CD4-positive, alpha-beta T cell treated with Interleukin-21 for 1 hour (primary cell): ENCODE measurements at regions not wholly inside any gene's neighbourhood (a gene's known extent, or its start where the extent isn't known, plus 50 kb on each side); places are given as distances from the start of the nearest gene placed in this dataset.
"Not testable (repeated sequence)": the region's sequence is repeated elsewhere in the genome, so short reads cannot be mapped to it uniquely, and the experiment has no call there.

Experiments
- DNase-seq: peaks from one replicate; pipeline ENCODE4 v3.0.0-alpha.2; 2020

DNA sequence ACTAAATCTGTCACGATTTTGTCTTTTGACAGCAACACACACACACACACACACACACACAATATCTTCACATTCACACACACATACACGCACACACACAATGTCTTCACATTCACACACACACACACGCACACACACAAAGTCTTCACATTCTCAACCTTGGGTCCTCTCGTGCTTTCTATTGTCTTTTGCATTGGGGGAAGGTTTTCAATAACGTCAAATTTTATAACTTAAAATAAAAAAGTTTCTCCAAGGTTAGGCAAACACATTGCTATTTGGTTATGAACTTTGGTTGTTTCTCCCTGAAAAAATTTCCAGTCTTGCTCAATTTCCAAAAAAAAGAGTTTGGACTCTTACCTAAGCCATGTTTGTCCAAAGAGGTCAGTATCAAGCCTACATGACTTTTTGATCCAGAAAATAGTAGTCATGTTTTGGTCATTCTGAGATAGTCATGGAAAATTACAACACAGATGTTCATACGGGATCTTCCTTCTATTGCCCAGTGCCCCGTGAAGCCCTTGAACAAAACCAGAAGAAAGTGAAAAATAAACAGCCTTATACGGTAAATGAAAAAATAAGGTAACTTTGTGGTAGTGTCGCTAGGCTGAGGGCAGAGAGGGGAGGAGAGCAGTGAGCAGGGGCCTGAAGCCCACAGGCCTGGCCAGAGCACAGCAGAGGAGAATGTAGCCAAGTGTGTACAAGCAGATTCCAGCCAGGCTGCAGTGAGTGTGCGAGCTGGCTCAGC is 542.8 kb upstream of the ID2 start:
- no peak for DNase-seq

DNA sequence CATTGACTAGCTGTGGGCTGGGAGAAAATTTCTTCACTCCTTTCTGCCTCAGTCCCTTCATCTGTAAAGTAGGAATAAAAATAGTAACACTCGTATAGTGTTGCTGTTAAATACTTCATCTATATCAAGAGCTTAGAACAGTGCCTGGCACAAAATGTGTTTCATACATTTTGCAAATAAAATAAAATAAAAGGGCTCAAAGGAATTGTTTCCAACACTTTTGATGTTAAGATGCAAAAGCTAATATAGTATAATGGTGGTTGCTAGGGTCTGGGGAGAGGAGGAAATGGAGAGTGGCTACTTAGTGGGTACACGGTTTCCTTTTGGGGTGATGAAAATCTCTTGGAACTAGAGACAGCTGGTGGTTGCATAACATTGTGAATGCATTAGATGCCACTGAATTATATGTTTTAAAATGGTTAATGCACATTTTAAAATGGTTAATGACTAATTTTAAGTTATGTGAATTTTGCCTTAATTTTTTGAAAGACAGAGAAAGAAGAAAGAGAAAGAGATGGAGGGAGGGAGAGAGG is 542.1 kb upstream of the ID2 start:
- DNase-seq: no peak

DNA sequence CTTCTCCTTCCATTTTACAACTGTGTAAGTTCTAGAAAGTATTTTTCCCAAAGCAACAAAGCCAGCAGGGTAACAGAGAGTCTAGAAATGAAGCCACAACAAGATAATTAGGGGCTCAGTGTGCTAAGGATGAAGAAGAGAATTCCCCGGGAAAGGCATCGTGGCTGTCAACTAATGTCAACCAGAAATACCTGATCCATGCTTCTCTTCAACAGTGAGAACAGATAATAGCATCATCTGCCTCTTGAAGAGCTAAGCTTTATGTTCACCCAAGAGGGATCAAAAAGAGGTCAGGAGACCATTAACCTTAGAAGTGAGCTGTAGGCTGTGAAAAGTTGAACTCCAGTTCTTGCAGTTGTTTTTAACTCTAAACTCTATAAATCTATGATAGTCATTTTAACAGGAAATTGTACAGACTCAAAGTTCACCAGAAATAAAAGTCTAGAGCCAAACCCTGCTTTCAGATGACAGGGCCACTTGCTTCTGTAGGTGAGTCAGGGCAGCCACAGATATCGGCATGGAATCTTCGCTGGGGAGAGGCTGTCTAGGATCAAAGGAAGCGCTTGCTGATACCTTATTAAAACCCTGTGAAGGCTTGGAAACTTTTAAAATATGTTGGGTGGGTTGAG is 540.7 kb upstream of the ID2 start:
- DNase-seq: no peak

DNA sequence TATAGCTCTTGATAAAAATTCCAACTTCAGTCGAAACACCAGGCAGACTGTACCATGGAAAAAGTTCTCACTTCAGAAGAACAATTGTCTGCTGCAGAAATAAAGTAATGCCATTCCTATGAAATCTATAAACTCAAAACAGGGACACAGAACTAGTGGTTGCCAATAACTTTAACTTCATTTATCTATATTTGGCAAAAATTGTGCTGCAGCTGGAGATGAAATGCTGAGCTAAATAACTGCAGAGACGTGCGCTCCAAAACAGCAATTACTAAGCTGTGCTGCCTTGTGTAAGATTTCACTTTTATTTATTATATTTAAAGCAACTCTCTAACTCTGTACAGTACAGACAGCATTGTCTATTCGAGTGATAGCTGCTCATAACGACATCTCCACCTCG is 540.1 kb upstream of the ID2 start:
- DNase-seq: no peak

DNA sequence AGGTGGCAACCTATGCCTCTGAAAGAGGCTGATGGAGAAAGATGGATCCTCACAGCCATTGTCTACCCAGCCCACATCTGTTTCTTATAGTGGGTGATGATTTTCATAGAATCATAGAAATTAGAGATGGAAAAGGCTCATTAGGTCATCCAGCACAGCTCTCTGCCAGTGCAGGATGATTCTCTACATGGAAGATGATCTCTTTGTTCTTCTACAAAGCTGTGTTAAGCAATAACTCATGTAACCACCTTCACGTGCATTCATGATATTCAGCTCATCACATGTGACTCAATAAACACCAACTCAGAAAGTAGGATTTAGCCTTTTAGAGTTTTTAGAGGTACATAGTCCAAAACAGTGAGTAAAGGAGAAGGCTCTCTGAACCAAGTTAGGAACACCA is 539.4 kb upstream of the ID2 start:
- no peak for DNase-seq

DNA sequence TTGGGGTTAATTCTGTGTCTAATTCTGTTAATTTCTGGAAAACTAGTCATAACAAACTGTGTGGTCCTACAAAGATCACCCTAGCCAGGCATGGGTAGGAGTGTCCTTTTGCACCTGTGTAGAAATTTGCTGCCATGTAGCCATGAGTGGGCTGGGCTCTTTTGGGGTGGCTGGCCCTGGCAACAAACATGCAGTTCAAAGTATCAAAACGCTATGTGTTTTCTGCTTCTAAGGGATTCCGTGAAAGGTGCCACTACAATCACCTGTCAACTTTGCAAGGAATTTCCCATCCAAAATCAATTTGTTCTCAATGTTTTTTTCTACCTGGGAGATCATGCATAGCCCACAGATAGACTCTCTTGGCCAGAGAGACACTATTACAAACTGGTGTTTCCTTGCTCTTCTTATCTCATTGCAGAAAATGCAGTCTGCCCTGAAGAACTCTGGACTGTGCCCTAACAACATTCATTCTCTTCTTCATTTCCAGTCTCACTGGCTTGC is 537.7 kb upstream of the ID2 start:
- no peak for DNase-seq

DNA sequence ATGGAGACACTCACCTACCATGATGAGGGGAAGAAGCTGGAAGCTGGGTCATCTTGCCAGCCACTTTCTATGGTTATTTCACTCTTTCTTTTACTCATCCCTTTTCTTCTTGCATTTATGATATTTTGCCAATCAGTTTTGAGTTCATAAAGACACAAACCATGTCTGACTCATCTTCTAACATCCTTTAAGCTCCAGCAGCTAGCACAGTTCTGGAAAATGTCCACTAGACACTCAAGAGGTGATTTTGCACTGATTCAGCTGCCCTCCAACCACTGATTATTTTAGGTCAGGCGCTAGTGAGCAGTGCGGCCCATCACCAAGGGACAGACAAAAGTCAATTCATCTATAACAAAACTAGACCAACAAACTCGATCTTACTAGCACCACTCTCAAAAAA is 537.1 kb upstream of the ID2 start:
- DNase-seq: no peak

DNA sequence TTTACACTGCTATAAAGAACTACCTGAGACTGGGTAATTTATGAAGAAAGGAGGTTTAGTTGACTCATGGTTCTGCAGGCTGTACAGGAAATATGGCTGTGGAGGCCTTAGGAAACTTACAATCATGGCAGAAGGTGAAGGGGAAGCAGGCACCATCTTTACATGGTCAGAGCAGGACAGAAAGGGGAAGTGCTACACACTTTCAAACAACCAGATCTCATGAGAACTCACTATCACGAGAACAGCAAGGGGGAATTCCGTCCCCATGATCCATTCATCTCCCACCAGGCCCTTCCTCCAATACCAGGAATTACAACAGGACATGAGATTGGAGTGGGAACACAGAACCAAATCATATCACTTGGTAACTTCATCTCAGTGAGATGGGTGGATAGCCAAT is 536.5 kb upstream of the ID2 start:
- DNase-seq: not testable (repeated sequence)

DNA sequence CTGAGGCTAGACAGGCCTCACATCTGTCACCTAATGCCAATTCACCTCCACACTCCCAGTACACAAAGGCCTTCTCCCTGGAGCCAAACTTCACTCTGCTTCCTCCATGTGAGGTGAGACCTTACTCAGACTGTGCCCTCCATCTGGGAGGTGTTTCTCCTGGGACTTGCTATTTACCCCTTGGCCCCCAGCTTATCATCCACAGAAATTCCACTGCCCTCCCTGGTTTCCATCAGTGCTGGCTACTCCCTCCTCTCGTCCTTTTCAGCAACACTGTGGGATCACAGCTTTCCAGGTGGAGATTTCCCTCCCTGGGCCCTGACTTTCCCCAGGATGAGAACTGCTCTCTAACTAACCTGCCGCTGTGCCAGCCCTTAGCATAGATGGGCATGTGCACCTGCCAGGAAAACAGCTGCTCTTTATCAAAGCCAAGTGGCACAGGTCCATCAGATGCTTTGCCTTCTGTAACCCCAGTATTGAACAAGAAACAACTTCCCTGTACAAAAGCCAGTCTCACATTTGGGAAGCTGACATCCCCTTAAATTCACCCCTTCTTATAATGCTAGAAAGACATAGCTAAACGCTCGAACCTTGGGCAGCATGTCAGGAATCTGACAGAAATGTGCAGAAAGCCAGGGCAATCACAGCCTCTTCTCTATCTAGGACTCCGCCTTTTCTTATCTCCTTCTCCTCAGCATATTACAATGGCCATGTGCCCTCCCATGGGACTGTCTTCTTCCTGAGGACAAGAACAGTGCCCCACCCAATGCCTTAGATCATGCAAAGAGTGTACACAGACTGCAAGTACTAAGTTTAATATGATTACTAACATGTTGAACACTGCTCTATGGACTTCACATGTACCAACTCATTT is 535.5 kb upstream of the ID2 start:
- DNase-seq: no peak

DNA sequence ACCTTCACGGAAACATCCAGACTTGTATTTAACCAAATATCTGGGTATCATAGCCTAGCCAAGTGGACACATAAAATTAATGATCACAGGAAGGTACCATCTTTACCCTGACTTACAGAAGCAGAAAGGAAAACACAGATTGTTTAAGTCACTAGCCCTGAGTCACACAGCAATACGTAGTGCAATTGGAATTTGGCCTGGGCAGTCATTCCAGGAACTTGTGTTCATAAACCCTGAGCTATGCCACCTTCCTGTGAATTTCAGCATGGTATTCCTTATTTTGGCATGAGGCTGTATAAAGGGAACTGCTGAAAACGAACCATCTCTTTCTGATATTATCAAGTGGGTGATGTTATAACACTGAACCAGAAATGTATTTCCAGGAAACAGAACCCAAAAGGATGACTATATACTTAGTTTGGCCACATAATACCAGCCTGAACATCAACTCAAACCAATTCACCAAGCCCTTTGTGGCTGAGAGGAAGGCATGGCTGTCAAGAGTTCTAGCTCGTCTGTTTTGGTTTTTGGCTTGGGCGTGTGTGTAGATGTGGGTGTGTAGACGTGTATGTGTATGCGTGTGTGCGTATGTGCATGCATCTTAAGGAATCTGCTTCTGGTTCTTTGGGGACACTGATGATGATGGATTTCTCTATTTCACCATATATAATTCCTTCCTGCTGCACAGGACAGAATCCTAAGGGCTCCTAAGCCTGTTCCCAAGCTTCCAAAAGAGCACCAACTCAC is 533.4 kb upstream of the ID2 start:
- no peak for DNase-seq

DNA sequence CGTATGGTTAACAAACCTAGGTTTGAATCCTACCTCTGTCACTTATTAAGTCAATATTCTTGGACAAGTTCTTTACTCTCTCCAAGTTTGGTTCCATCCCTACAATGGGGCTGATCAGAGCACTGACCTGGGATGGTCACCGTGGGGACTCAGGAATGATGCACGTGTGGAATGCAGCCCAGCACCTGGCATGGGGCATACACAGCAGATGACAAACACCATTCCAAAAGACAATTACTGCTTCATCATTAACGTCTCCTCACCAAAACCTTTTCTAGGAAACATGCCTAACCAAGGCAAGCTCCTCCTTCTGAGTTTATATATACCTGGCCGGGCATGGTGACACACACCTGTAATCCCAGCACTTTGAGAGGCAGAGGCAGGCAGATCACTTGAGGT is 532.9 kb upstream of the ID2 start:
- DNase-seq: no peak

DNA sequence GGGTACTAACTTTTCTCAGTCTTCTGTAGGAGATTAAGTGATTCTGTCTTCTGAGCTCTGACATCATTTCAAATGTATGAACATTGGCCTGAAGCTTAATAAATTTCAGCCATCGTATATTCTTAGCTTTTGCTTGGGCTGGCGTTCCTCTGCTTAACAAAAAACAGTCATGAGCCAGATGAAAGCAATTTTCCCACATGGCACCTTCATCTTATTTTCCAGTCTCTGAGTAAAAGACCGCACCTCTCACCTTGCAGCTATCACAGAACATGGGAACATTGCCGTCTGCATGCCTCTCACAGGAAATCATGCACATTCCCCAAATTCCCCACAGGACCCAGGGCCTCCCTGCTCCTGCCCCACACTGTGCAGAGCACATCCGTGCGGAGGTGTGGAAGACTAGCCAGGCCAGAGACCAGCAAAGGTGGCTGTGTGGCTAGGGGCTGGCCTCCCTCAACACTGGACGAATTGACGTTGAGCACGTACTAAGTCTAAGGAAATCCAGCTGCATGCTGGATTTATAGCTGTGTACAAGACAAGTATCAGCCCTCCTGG is 531.8 kb upstream of the ID2 start:
- DNase-seq: no peak

DNA sequence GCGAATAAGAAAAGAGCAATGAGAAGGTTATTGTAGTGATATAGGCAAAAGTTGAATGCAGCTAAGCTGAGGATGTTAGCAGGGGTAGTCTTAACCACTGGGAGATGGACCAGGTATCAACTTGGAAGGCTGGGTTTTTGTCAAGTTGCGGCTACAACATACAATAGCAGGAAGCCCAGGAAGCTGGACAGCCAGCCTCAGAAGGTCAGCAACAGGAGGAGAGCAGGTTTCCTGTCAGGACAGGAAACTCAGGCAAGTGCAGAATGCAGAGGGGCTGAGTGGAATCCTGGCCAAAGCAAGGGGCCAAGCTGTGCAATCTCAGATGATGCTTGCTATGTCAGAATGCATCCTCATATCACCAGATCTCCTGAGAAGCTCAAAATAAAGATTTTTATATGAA is 530.0 kb upstream of the ID2 start:
- DNase-seq: no peak

DNA sequence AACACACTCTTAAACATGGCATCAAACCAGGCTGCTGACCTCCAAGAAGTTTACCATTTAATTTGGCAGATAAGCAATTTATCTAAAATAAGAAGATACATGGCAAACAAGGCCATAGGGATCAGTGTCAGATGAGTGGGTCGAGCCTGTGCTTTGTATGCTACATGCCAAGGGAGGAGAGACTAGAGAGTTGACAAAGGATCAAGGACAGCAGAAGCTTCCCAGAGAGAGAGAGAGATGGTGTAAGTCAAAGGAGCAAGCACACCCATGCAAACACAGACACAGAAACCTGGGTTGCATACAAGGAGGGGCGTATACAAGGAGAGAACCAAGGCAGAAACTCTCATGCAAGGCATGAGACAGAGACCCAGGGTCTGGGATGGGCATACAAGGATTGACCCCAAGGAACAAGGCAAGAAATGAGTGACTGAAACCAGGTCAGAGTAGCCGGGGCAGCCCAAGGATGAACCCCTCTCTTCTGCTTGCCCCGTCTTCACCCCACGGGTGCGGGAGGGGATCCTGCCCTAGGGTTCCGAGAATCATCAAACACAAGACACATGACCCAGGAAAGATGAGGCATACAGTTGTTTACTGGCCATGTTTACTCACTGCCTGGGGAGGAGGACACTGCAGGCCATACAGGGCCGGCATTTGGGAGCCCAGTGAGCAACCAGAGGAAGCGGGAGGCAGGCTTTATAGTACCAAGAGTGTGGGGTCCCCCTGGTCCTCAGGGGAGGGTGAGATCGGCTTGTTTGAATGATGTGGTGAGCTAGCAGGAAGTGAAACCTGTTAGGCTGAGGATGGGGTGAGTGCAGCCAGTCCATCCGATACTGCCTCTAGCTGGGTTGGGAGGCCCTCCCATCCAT is 529.2 kb upstream of the ID2 start:
- no peak for DNase-seq

DNA sequence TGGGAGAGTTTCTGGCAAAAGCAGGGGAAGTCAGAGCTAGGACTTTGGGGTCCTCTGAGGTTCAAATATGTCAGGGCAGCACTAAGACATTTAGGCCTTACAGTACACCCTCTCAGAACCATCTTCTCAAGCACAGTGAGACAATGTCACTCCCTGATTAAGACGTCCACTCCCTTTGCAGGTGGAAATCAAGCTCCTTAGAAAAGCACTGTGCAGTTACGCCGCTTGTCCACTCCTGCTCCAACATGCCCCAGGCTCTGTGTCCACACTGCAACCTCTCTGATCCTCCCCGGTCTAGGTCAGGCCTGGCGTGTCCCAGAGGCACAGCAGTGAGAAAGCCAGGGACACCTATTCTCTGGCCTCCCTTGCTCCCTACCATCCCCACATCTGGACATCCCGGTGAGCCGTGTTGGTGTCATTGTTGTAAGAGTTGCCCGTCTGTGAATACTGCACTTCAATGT is 528.6 kb upstream of the ID2 start:
- no peak for DNase-seq

DNA sequence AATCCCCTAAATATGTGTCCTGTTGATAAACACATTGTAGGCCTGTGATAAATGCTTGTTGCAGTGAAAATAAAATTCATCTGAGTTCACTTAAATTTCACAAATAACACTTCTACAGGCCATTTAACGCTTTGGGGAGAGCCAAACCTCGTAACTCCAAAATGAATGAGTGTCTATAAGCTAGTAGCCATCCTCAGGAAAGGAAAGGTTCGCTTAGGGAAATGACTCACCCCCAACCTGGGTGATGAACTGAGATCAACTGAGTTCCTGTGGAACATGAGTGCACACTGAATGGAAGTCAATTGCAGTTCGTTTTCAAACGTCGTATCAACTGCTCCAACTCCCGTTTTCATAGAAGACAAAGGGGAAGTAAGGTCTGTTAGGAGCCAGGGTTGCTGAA is 527.6 kb upstream of the ID2 start:
- no peak for DNase-seq

DNA sequence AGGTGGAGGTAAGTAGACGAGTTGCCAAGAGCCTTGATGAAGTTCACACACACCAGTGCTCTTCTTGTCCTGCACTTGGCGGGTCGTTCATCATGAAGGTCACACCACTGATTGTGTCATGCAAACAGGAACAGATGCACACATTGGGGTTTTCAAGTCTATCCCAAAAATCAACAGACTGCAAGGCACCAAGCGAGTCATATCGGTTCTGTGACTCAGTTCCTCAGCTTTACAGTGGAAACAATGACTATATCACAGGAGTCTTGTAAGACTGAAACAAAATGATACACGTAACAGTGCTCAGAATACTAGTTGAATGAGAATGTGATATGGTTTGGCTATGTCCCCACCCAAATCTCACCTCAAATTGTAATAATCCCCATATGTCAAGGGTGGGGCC is 526.9 kb upstream of the ID2 start:
- DNase-seq: no peak

DNA sequence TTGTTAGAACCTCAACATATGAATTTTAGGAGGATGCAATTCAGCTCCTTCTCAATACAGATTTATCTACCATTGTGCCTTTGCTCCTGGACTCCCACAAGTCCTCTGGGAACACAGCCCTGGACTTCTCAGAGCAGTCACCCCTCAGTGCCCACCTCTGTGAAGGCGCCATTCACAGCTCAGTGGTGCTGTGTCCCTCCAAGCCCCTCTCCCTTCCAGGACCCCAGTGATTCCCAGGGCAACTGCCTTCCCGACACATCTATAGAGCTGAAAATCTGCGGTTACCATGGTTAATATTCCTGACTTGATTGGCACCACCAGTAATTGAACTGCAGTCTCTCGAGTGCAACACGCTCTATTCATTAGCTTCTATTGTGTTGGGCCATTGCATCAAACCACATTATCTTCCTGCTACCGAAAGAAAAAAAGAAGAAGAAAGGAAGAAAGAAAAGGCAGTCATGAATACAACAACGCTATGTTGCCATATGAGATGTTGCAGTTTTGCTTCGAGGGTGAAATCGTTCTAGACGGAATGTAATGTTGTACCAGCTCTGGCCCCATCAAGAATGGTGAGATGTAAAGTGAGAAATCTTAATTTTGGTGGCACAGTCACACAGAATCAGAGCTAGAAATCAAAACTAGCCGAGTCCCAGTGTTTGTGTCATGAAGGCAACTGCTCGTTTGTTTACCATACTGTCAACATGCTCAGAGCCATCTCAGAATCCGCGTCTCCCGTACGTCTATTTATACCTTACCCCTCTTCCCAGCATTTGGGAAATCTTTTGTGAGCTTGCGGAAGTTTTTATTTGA is 524.0 kb upstream of the ID2 start:
- DNase-seq: no peak

DNA sequence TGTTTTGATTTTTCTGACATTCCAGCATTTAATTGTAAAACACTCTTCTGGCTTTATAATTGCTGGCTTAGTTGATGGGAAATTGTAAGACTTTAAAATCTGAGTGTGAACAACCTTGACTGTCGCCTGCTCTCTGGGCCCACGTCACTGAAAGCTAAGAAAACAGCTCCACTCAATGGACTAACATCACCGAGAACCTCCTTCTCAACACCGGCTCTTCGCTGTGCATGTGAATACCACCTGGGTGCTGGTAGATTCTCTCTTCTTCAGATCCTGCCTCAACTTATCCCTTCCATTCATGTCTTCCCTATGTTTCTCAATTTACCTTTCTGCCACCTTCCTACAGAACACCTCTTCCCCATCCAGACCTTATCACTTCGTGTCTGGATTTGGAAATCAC is 523.1 kb upstream of the ID2 start:
- DNase-seq: no peak

DNA sequence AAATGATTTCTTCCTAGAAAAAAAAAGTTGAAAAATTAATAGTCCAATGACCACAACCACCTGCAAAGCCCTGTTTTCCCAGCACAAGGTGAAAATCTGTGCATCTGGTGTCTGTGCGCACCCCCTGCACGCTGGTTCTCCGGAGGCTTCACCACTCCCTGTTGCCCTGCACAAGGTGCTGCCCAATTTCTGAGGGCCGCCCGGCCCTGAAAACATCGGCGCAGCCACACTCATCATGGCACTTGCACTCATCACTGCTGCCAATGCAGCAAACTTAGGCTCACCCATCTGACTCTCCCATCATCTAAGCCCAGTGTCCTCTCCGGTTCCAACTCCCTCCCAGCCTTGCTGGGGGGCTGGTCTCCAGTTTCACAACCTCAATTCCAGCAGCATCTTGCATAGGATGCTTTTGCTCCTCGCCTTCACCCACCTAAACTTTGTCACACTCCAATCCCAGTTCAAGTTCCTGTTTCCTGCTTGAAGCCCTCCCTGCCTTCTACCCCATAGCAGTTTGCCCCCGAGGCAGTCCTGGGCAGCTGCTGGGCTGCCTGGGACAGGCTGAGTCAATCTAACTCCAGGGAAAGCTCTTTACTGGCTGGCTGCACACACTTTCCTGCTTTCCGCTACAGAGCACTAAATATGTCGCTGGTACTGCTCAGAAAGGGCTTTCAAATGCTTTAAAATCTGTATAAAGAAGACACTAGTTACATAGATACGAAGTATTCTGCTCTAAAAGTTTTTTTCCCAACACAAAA is 522.5 kb upstream of the ID2 start:
- DNase-seq: no peak
